BJ (cell line): ENCODE measurements at regions not wholly inside any gene's neighbourhood (a gene's known extent, or its start where the extent isn't known, plus 50 kb on each side); places are given as distances from the start of the nearest gene placed in this dataset.

Experiments used
- CTCF ChIA-PET: fragments of 350-600 bp; formaldehyde crosslinking; extraction: SDS; loops from one replicate; lab custom pipeline; 2021; ENCODE audit warnings: antibody characterized with exemption, inconsistent platforms; lab: Yijun Ruan, JAX
- POLR2A ChIA-PET: fragments of 300-600 bp; sonication (Branson Sonifier 250); formaldehyde crosslinking; extraction: SDS; loops from one replicate; lab custom pipeline; 2021; ENCODE audit warnings: antibody characterized with exemption; lab: Charles Lee
- DNase-seq: peaks from one replicate; pipeline ENCODE4 v3.0.0-alpha.2; 2011; ENCODE audit warnings: low read depth
- H3K27me3 ChIP-seq: 2 replicates; pipeline ENCODE4 v1.6.0; 2011; ENCODE audit warnings: low read length; ENCODE audit not compliant: control insufficient read depth, insufficient read depth
- H3K36me3 ChIP-seq: 2 replicates; pipeline ENCODE4 v1.5.1; 2011; ENCODE audit warnings: low read length; ENCODE audit not compliant: control insufficient read depth, insufficient read depth
- H3K4me3 ChIP-seq: 2 replicates; pipeline ENCODE4 v1.5.1; 2011; ENCODE audit warnings: low read depth, mild to moderate bottlenecking, control low read depth, low read length
- CTCF ChIP-seq: IDR thresholded peaks from 2 replicates; pipeline ENCODE4 v1.5.1; 2011; ENCODE audit warnings: low read depth, mild to moderate bottlenecking, control low read depth, inconsistent platforms, low read length, moderate library complexity; ENCODE audit not compliant: insufficient read depth

GRCh38 chr10:78540355-78541076, 506.9 kb downstream of the RPS24 start:
- CTCF ChIA-PET = interaction anchor here (1.7 to 1.9 kb wide), 2 partner anchors 12 to 25 kb away, joined by 5 read pairs; no protein-coding TSS in a partner anchor
- POLR2A ChIA-PET = no interaction called here
- peaks cover 4% of the 10 kb centered on the region for H3K27me3 ChIP-seq
- no peak overlapping the region for H3K4me3 ChIP-seq
- H3K36me3 ChIP-seq = no peaks in the 10 kb centered on the region
- DNase-seq = no peak
- no peak for TF ChIP-seq CTCF

- POLR2A ChIA-PET = no interaction called here
- CTCF ChIA-PET = interaction anchor here (0.5 to 1.9 kb wide), 4 partner anchors 10 to 804 kb away, joined by 3 to 5 read pairs (median 4); no protein-coding TSS in a partner anchor
- peaks cover 4% of the 10 kb centered on the region for H3K27me3 ChIP-seq
- TF ChIP-seq CTCF = no peak
- no peaks in the 10 kb centered on the region for H3K36me3 ChIP-seq
- DNase-seq = no peak
- H3K4me3 ChIP-seq = no peak overlapping the region
Observed at GRCh38 chr10:78541481-78542140, 507.9 kb downstream of the RPS24 start.

- H3K4me3 ChIP-seq = no peak overlapping the region
- POLR2A ChIA-PET = no interaction called here
- no peak for DNase-seq
- no peak for TF ChIP-seq CTCF
- no peaks in the 10 kb centered on the region for H3K36me3 ChIP-seq
- peaks cover 4% of the 10 kb centered on the region for H3K27me3 ChIP-seq
- CTCF ChIA-PET = interaction anchor here (0.5 to 1.9 kb wide), 4 partner anchors 11 to 803 kb away, joined by 3 to 5 read pairs (median 4); no protein-coding TSS in a partner anchor
Observed at GRCh38 chr10:78542141-78542489, 508.5 kb downstream of the RPS24 start.

GRCh38 chr10:78542521-78542920, 508.9 kb downstream of the RPS24 start:
- ChIA-PET CTCF (interaction anchor here (1.1 to 1.7 kb wide), 2 partner anchors 11 to 23 kb away, joined by 3 to 5 read pairs; no protein-coding TSS in a partner anchor), POLR2A (no interaction called here)
- Histone ChIP-seq H3K36me3 (no peaks in the 10 kb centered on the region), H3K27me3 (peaks cover 4% of the 10 kb centered on the region), H3K4me3 (no peak overlapping the region)
- no peak for TF ChIP-seq CTCF
- DNase-seq = no peak

- peaks cover 4% of the 10 kb centered on the region for H3K27me3 ChIP-seq
- no peaks in the 10 kb centered on the region for H3K36me3 ChIP-seq
- no peak for TF ChIP-seq CTCF
- DNase-seq = no peak
- H3K4me3 ChIP-seq = no peak overlapping the region
- CTCF ChIA-PET = interaction anchor here (0.6 to 1.2 kb wide), 4 partner anchors 10 to 652 kb away, joined by 3 read pairs; no protein-coding TSS in a partner anchor
- POLR2A ChIA-PET = no interaction called here
Observed at GRCh38 chr10:78543031-78543748, 509.5 kb downstream of the RPS24 start.
